Tibial nerve (tissue), 4 donors: ENCODE measurements at regions not wholly inside any gene's neighbourhood (a gene's known extent, or its start where the extent isn't known, plus 50 kb on each side); places are given as distances from the start of the nearest gene placed in this dataset.

ENCODE experiments used
- DNase-seq, 2 donors: peaks; one replicate each; pipeline ENCODE4 v3.0.0-alpha.2; 2019; ENCODE audit warnings: low spot score in 2 of 2
- H3K27ac ChIP-seq, 4 donors: fragments of 200-600 bp; sonication (generic) in 3 of 4; one replicate each; pipeline ENCODE4 v1.5.1; 2017 to 2019; ENCODE audit warnings: mild to moderate bottlenecking in 1 of 4
- H3K27me3 ChIP-seq, 2 donors: fragments of 200-600 bp; sonication (generic) in 1 of 2; one replicate each; pipeline versions ENCODE4 v1.5.1 to v1.6.0; 2017 to 2019
- H3K36me3 ChIP-seq, 3 donors: fragments of 200-600 bp; sonication (generic); one replicate each; pipeline ENCODE4 v1.5.1; 2018 to 2019
- H3K4me1 ChIP-seq, 4 donors: fragments of 200-600 bp; sonication (generic) in 3 of 4; one replicate each; pipeline ENCODE4 v1.5.1; 2017 to 2019
- H3K4me3 ChIP-seq, 4 donors: fragments of 200-600 bp; sonication (generic) in 3 of 4; one replicate each; pipeline ENCODE4 v1.5.1; 2017 to 2019; ENCODE audit warnings: mild to moderate bottlenecking in 1 of 4, moderate library complexity in 1 of 4
- H3K9me3 ChIP-seq, 4 donors: fragments of 200-600 bp; sonication (generic) in 3 of 4; one replicate each; pipeline ENCODE4 v1.5.1; 2017 to 2019
- CTCF ChIP-seq, 5 experiments: fragments of 200-600 bp in 3 of 5; fragments of 450-650 bp in 2 of 5; sonication (generic) in 3 of 5; IDR thresholded peaks; one replicate each; pipeline ENCODE4 v1.5.1; 2016 to 2019; ENCODE audit warnings: antibody characterized with exemption in 5 of 5, mild to moderate bottlenecking in 3 of 5, moderate library complexity in 2 of 5
- EP300 ChIP-seq, 2 donors: sonication (generic); formaldehyde crosslinking; IDR thresholded peaks; one replicate each; pipeline ENCODE4 v1.6.1; 2017; ENCODE audit warnings: antibody characterized with exemption in 2 of 2, mild to moderate bottlenecking in 1 of 2
- POLR2A ChIP-seq, 2 donors: fragments of 450-650 bp; IDR thresholded peaks; one replicate each; pipeline ENCODE4 v1.6.1; 2017; ENCODE audit warnings: antibody characterized with exemption in 2 of 2, mild to moderate bottlenecking in 2 of 2, moderate library complexity in 2 of 2
- WGBS, 2 donors: methylation state at CpG; one replicate each; pipeline ENCODE4 v1.1.5; 2018; 5-methylcytosine and 5-hydroxymethylcytosine counted together

GRCh38 chr13:74966814-74967424 lies 515.0 kb downstream of the TBC1D4 start:
- Histone ChIP-seq H3K9me3 (no peaks in the 10 kb centered on the region), H3K27ac (no peak overlapping the region)
- 18 to 26% methylated on average over 5 of the region's 5 CpGs for WGBS, 2 donors

GRCh38 chr13:74966275-74966674 lies 515.7 kb downstream of the TBC1D4 start:
- peaks cover 0 to 5% (median 0%) of the 10 kb centered on the region in 4 donors for H3K4me1 ChIP-seq
- no peak overlapping the region for H3K4me3 ChIP-seq
- no peaks in the 10 kb centered on the region for H3K27me3 ChIP-seq
- no peak for DNase-seq
- no peak for TF ChIP-seq EP300 (IDR thresholded peaks at IDR 0.05)
- TF ChIP-seq CTCF (IDR thresholded peaks at IDR 0.05): no peak
- TF ChIP-seq POLR2A (IDR thresholded peaks at IDR 0.05): no peak
- no peak overlapping the region for H3K27ac ChIP-seq
- 44 to 56% methylated on average over 4 of the region's 4 CpGs for WGBS, 2 donors
- H3K9me3 ChIP-seq: no peaks in the 10 kb centered on the region
- H3K36me3 ChIP-seq: no peaks in the 10 kb centered on the region

More at GRCh38 chr13:74966814-74967424, 515.0 kb downstream of the TBC1D4 start:
- Histone ChIP-seq H3K4me3 (no peak overlapping the region), H3K4me1 (peaks cover 0 to 5% (median 0%) of the 10 kb centered on the region in 4 donors), H3K36me3 (no peaks in the 10 kb centered on the region), H3K27me3 (no peaks in the 10 kb centered on the region)
- no peak for DNase-seq
- no peak for TF ChIP-seq POLR2A (IDR thresholded peaks at IDR 0.05)
- TF ChIP-seq CTCF (IDR thresholded peaks at IDR 0.05): no peak
- TF ChIP-seq EP300 (IDR thresholded peaks at IDR 0.05): no peak

DNA sequence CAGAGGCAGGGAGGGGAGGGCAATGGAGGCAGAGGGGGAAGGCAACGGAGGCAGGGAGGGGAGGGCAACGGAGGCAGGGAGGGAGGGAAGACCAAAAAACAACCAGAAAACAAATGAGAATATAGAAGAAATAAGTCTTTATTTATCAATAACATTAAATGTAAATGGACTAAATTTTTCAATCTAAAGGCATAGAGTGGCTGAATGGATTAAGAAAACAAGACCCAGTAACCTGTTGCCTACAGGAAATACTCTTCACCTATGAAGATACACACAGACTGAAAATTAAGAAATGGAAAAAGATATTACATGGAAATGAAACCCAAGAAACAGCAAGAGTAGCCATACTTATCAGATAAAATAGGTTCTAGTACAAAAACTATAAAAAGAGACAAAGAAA lies 536.3 kb downstream of the TBC1D4 start:
- Histone ChIP-seq H3K27me3 (no peaks in the 10 kb centered on the region), H3K27ac (no peak overlapping the region), H3K9me3 (peaks cover 0 to 39% (median 0%) of the 10 kb centered on the region in 4 donors), H3K4me3 (no peak overlapping the region), H3K36me3 (no peaks in the 10 kb centered on the region), H3K4me1 (no peaks in the 10 kb centered on the region)
- TF ChIP-seq CTCF (IDR thresholded peaks at IDR 0.05) (no peak), EP300 (IDR thresholded peaks at IDR 0.05) (no peak), POLR2A (IDR thresholded peaks at IDR 0.05) (no peak)
- DNase-seq: no peak
- WGBS, 2 donors: 85 to 90% methylated on average over 2 of the region's 2 CpGs

DNA sequence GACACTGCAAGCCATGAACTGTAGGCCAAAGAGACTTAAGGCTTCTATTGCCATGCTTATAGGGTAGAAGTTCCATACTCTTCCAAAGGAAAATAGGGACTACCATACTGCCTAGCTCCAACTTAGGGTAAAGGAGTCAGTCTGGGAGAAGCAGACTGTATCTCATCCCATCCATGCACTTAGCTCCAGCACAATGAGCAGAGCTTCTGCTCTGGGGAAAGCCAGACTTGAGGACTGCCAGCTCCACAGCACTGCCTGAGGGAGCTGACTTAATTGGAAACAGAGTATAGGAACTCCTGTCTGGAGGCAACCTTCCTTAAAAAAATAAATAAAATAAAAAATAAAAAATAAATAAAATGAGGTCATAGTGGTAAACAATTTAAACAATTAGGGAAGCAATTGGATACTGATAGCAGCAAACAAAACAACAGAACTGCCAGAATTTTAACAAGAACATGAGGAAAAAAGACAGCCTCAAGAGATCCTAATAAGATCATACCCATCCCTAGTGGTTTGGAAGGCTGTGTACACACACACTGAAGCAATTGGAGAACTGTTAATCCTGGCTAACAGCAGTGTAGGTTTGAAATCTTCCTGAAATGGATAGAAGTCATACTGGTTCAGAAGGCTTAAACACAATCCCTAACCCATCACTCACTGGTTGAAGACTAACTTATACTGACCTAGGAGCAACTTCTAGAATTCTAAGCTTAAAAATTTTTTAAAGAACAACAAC lies 550.1 kb downstream of the TBC1D4 start:
- Histone ChIP-seq H3K36me3 (no peaks in the 10 kb centered on the region), H3K27ac (no peak overlapping the region), H3K4me1 (no peaks in the 10 kb centered on the region), H3K27me3 (no peaks in the 10 kb centered on the region), H3K4me3 (no peak overlapping the region), H3K9me3 (no peaks in the 10 kb centered on the region)
- DNase-seq: no peak
- TF ChIP-seq EP300 (IDR thresholded peaks at IDR 0.05): no peak
- no peak for TF ChIP-seq CTCF (IDR thresholded peaks at IDR 0.05)
- no peak for TF ChIP-seq POLR2A (IDR thresholded peaks at IDR 0.05)

- Histone ChIP-seq H3K9me3 (peaks cover 0 to 3% (median 1%) of the 10 kb centered on the region in 4 donors), H3K4me1 (no peaks in the 10 kb centered on the region), H3K4me3 (no peak overlapping the region), H3K27me3 (no peaks in the 10 kb centered on the region), H3K27ac (no peak overlapping the region), H3K36me3 (no peaks in the 10 kb centered on the region)
- no peak for DNase-seq
- 75 to 81% methylated on average over 3 of the region's 3 CpGs for WGBS, 2 donors
- TF ChIP-seq POLR2A (IDR thresholded peaks at IDR 0.05) (no peak), CTCF (IDR thresholded peaks at IDR 0.05) (no peak), EP300 (IDR thresholded peaks at IDR 0.05) (no peak)
Measured at GRCh38 chr13:74930402-74931165, 551.4 kb downstream of the TBC1D4 start.
